NCI-H2107 treated with DMSO at 0.1 percent for 48 hours (cell line): ENCODE measurements at regions not wholly inside any gene's neighbourhood (a gene's known extent, or its start where the extent isn't known, plus 50 kb on each side); places are given as distances from the start of the nearest gene placed in this dataset.
"Not testable (repeated sequence)": the region's sequence is repeated elsewhere in the genome, so short reads cannot be mapped to it uniquely, and the experiment has no call there.

ENCODE experiments used
- DNase-seq: peaks from one replicate; lab custom pipeline; 2025; ENCODE audit not compliant: unreplicated experiment; lab: John Stamatoyannopoulos, UW

DNA sequence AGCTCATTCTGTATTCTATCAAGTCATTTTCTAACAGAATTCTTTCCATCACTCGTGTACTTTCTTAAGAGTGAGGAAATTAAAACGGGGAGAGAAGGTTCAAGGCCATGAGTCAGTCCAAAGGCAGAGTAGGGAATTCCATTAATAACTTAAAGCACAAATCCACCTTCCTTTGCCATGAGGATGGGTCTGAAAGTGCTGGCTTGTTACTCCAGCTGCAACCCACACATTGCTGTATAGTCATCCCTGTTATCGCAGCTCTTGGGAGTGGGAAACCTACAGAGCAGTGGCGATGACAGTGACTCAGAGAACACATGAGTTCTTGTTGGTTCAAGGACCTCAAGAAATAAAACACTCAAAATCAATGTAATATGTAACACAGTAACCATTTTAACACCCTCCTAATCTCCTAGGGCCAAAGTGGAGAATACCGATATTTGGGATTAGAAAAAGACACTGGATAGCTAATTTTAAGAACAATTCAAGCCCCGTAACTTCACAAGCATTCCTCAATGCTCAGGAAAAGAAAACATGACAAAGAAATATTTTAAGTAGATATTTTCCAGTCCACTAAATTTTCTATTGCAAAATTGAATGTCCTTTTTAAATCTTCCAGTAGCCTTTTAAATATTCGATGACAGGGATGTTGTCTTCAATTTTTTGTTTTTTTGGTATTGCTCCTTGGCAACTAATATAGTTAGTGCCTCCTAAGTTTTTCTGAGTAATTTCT lies 179.9 kb upstream of the THBS1 start:
- DNase-seq = no peak

- DNase-seq = peak; percentile 34
Observed at GRCh38 chr15:39403640-39404117, 177.2 kb upstream of the THBS1 start.

DNA sequence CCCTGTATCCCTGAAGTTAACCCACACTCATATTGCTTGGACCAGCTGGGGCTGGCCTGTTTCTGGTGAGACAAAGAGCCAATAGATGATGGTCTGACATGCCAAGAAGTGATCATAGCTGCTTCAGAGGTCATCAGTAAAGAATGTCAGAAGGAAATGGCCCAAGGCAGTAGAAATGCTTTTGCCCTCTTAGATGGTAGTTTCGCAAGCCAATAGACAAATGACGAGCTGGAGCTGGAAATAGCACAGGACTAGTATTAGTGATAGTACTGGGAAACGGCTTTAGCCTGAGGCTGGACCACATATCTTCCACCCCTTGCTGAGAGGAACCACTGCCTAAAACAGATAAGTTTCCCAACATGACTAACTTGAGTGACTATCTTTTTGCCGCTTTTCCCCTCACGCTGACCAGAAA lies 176.1 kb upstream of the THBS1 start:
- no peak for DNase-seq

- no peak for DNase-seq
Observed at GRCh38 chr15:39406485-39406884, 174.4 kb upstream of the THBS1 start.

GRCh38 chr15:39407116-39407515 lies 173.8 kb upstream of the THBS1 start:
- DNase-seq = no peak

- DNase-seq = no peak
Observed at GRCh38 chr15:39409876-39410530, 170.9 kb upstream of the THBS1 start.

DNA sequence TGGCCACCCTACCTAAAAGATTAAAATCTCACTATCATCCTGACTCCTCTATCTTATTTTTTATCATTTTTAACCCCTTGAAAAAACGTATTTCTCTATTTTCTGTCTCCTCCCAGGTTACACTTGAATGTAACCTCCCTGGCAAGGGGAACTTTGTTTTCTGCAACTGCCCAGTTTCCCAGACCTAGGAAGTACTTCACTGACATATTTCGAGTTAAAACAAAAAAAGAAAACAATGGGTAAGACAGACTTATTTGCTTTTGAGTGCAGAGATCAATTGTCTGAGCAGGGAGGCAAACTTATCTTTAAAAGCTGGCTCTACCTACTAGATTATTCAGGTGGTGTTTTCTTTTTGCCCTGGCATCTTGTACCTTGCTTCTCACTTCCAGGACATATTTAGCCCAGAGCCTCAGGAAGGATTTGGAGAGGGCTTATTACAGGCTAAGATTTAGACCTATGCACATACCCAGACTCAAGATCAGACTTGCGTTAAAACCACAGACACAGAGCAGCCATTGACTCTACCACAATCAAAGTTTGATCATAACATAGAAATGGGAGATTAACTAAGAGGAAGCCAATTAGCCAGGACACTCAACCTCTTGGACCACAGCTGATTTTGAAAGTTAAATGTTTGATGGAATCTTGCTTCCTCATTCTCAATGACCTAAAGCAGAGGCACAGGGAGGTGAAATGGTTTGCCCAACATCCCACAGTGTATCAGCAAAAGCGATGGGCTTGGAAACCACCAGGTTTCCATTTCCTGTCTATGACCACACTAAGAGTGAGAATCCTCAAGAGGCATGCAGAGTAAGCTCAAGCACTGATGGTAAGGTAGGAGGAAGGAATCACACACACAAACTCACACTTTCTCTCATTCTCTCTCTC lies 169.5 kb upstream of the THBS1 start:
- DNase-seq = no peak

DNA sequence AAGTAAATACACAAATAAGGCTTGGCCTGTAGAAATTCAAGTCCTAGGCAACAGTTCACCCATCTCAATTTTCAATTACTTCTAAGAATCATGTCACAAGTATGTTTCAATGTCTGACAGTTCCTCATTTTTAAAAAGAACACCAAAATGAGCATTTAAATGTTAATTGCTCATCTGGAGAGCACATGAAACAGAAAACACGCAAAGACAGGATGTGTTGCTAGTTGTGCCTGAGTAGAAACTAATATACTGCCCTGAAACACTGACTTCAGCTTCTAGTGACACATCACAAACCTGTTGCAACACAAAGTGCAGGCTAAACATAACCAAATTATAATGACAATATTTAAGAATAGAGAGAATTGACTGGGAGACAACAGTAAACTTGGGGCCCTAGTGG lies 167.3 kb upstream of the THBS1 start:
- DNase-seq = no peak

DNA sequence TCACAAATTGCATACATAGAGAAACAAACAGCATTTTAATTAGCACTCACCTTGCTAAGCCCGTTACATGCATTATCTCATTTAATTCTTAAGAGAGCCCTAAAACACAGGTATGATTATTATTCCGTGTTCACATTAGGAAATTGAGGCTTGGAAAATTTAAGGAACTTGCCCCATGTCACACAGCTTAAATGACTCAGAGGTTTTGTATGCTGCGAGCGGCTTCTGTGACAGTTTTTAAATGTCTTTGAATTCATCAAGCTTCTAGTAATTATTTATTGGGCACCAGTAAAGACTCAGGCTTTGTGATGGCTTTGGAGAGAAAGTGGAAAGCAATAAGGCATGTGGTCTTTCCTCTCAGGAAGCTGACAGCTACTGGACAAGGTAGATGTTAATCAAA lies 166.7 kb upstream of the THBS1 start:
- no peak for DNase-seq

GRCh38 chr15:39415634-39416033 lies 165.2 kb upstream of the THBS1 start:
- no peak for DNase-seq

DNA sequence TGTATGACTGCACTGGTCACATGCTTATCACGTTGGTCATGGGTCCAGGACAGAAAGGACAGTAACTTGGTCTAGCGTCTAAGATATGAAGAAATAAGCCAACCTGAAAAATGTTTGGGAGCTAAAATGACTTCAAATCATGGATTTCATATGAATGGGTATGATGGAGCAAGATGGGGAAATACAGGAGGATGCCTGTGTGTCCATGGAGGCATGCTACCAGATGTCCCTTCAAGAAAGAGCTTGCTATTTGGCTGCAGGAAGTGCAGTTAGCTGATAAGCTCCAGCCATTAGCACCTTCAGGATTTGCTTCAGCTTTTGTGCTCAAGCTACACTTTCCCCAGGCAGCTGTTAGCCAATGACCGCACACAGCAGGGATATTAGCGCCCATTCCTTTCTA lies 164.6 kb upstream of the THBS1 start:
- DNase-seq = no peak

DNA sequence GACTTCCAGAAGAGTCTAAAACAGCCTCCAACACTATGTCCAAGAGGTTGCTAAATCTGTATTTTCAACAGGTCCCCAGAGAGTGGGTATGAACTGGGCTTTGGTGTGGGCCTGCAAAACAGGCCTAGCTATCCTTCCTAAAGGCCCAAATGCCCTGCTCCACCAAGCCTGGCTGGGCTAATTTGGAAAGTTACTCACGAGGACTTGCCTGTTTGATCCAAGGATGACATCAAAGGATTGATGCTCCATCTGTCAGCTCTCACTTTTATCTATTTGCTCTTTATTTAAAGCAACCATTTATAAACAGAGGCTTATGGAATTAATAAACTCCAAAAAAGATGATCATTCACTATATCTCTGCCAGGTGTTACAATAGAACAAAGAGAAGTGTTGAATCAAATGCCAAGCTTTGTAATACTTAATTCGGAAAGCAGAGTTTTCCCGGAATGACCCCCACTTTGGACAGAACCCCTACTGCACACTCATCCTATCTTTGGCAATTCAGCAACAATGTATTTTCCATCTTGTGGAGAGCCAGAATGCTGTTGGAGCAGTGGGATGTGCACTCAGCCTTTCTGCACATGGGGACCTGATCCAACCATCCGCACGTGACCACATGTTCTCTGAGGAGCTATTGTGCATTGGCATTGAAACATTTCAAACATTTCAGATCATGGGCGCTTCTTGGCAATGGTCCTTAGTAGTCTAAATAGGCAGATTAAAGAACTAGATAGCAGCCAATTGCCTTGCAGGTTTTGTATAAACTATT lies 163.3 kb upstream of the THBS1 start:
- DNase-seq = no peak

DNA sequence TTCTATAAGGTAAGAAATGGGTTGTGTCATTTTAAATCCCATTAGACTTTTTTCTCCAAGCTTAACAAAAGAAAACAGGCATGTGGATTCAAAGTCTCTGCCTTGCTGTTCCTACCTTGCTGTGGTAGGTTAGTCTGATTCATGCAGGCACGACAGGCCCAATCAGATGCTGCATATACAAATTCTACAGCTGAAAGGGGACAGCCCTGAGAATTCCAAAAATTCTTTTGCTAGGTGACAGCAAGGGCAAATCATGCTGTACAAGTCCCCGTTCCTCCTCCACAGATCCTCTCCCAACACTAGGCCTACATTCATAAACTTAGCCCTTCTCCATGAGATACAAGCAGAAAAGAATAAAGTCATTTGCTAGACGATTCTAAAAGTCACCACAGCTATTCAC lies 161.2 kb upstream of the THBS1 start:
- DNase-seq = no peak

DNA sequence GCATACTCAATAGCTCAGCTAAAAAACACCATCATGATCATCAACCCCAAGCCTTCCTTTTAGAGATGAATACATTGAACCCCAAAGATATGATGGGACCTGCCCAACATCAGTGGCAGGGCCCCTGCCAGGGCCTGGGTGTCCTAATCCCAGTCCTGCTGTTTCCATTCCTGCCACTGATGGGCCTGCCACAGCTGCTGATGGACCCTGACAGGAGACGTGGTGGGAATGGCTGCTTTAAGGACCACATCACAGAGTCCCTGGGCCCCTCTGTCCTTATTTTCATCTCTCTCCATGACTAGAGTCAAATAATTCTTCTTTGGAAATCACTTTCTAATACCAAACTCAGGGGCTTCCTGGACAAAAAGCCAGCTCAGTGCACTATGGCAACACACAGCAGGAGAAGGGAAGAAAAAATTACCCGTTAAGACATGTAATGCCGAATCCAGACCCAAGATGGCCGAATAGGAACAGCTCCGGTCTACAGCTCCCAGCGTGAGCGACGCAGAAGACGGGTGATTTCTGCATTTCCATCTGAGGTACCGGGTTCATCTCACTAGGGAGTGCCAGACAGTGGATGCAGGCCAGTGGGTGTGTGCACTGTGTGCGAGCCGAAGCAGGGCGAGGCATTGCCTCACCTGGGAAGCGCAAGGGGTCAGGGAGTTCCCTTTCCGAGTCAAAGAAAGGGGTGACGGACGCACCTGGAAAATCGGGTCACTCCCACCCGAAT lies 160.6 kb upstream of the THBS1 start:
- not testable (repeated sequence) for DNase-seq

DNA sequence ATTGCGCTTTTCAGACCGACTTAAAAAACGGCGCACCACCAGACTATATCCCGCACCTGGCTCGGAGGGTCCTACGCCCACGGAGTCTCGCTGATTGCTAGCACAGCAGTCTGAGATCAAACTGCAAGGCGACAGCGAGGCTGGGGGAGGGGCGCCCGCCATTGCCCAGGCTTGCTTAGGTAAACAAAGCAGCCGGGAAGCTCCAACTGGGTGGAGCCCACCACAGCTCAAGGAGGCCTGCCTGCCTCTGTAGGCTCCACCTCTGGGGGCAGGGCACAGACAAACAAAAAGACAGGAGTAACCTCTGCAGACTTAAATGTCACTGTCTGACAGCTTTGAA lies 160.1 kb upstream of the THBS1 start:
- not testable (repeated sequence) for DNase-seq

DNA sequence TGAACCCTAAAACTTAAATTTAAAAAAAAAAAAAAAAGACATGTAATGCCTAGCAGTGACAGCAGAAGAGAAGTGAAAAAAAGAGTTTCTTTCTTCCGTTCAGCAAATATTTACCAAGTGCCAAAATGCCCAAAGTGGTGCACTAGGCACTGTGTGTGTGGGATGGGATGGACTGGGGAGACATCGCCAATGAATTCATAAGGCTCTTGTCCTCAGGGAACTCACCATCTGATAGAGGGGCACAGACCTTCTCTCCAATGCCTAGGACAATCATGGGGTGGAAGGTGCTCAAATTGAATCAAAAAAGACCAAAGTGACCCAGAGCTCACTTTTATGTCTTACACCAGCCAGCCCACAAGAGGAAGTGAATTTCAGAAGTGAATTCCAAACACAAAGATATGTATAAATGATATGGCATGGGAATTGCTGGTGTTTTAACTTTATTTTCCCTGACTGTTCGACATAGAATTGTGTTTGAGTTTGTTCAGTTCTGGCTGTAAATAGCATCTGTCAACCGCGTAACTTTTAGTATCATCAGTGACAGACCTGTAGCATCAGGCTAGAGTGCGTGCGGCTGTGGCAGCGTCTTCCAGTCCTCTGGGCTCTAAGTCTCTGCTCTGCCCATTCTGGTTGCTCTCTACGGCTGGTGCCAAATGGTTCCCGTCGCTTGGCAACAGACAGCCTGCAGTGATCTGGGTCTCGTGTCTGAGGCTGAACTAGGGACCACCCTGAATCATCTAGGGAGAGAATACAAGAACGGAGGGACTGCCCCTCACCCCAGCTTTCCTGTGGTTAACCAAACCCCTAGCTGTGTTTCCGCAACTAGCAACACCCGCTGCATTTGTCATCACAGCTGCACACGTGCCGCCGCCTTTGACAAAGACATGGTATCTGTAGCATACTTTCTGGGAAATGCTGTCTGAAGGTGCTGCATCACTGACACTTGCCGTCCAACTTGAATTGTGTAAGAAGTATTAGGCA lies 154.0 kb upstream of the THBS1 start:
- DNase-seq = no peak

DNA sequence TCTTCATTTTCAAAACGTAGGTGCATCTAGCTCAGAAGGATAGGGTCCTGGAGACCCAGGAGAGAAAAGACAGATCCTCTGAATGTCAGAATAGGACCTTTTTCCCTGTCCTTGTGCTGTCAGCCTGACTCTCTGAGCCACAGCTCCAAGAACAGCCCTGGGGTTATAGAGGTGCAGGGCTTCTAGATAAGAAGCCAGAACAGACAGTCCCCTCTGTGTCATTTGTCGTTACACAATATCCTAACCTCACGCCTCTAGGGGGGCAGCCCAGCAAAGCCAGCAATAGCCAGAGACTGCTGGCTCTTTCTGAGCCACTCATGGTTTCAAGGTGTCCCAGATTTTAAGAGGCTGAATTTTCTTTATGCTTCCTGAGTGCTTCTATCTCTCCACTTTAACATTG lies 153.2 kb upstream of the THBS1 start:
- DNase-seq = no peak

GRCh38 chr15:39429898-39430357 lies 151.0 kb upstream of the THBS1 start:
- DNase-seq = no peak

GRCh38 chr15:39430389-39430788 lies 150.5 kb upstream of the THBS1 start:
- no peak for DNase-seq
